ENCODE measurements at regions not wholly inside any gene's neighbourhood (a gene's known extent, or its start where the extent isn't known, plus 50 kb on each side); places are given as distances from the start of the nearest gene placed in this dataset.

GRCh38 chr20:22763257-22763906, 179.0 kb upstream of the FOXA2 start (continued):
- TF ChIP-seq, protein P1, sequence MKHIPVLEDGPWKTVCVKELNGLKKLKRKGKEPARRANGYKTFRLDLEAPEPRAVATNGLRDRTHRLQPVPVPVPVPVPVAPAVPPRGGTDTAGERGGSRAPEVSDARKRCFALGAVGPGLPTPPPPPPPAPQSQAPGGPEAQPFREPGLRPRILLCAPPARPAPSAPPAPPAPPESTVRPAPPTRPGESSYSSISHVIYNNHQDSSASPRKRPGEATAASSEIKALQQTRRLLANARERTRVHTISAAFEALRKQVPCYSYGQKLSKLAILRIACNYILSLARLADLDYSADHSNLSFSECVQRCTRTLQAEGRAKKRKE (CRISPR knock-in tag; IDR thresholded peaks at IDR 0.05; ENCODE audit: low read depth) = peak; percentile 53; the same call in 1 of the 2 replicates

GRCh38 chr20:22768266-22769178, 184.2 kb upstream of the FOXA2 start:
- H3K27ac ChIP-seq = peak overlapping the region; percentile 92 to 98
- TF ChIP-seq NFE2L2 (conservative IDR thresholded peaks at IDR 0.05; ENCODE audit: low read length) (no peak), MAFK (IDR thresholded peaks at IDR 0.05; ENCODE audit: partially characterized antibody) (peak; percentile 59), FOSL2 (IDR thresholded peaks at IDR 0.05) (peak; percentile 50; the same call in 1 of the 2 replicates), FOSL2 (CRISPR knock-in tag; IDR thresholded peaks at IDR 0.05) (peak; percentile 80), ZSCAN20 (CRISPR knock-in tag; IDR thresholded peaks at IDR 0.05) (no peak), RFX5 (IDR thresholded peaks at IDR 0.05) (no peak), HOXB5 (CRISPR knock-in tag; IDR thresholded peaks at IDR 0.05) (no peak), CHD4 (IDR thresholded peaks at IDR 0.05; ENCODE audit: borderline replicate concordance) (no peak), ZFP36 (IDR thresholded peaks at IDR 0.05; ENCODE audit: borderline replicate concordance, partially characterized antibody) (no peak), RAD21 (conservative IDR thresholded peaks at IDR 0.05 in 1 of 2, IDR thresholded peaks at IDR 0.05 in 1 of 2) (no peak; a peak in 1 of 5 replicates), HES2 (IDR thresholded peaks at IDR 0.05) (no peak), EHF (CRISPR knock-in tag; IDR thresholded peaks at IDR 0.05) (no peak), EP300 (IDR thresholded peaks at IDR 0.05) (peak; percentile 30 to 61; a peak in 2 of 5 replicates), POLR2AphosphoS2 (conservative IDR thresholded peaks at IDR 0.05; ENCODE audit: low read length) (no peak), ZNF302 (CRISPR knock-in tag; IDR thresholded peaks at IDR 0.05) (no peak), SMC3 (IDR thresholded peaks at IDR 0.05) (peak; percentile 28; the same call in 1 of the 3 replicates), ZC3H11A (IDR thresholded peaks at IDR 0.05) (no peak), BHLHE40 (IDR thresholded peaks at IDR 0.05; ENCODE audit: low read depth, low read length) (no peak), HOXA7 (CRISPR knock-in tag; IDR thresholded peaks at IDR 0.05) (no peak), JUNB (IDR thresholded peaks at IDR 0.05) (peak; percentile 83), KDM5A (IDR thresholded peaks at IDR 0.05) (no peak), MAX (IDR thresholded peaks at IDR 0.05) (no peak; the same call in none of the 2 replicates)
- TF ChIP-seq, protein P1 (CRISPR knock-in tag; IDR thresholded peaks at IDR 0.05; ENCODE audit: low read depth) = no peak
- TF ChIP-seq, protein P2, sequence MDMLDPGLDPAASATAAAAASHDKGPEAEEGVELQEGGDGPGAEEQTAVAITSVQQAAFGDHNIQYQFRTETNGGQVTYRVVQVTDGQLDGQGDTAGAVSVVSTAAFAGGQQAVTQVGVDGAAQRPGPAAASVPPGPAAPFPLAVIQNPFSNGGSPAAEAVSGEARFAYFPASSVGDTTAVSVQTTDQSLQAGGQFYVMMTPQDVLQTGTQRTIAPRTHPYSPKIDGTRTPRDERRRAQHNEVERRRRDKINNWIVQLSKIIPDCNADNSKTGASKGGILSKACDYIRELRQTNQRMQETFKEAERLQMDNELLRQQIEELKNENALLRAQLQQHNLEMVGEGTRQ (IDR thresholded peaks at IDR 0.05) = no peak
- TF ChIP-seq, protein P3, sequence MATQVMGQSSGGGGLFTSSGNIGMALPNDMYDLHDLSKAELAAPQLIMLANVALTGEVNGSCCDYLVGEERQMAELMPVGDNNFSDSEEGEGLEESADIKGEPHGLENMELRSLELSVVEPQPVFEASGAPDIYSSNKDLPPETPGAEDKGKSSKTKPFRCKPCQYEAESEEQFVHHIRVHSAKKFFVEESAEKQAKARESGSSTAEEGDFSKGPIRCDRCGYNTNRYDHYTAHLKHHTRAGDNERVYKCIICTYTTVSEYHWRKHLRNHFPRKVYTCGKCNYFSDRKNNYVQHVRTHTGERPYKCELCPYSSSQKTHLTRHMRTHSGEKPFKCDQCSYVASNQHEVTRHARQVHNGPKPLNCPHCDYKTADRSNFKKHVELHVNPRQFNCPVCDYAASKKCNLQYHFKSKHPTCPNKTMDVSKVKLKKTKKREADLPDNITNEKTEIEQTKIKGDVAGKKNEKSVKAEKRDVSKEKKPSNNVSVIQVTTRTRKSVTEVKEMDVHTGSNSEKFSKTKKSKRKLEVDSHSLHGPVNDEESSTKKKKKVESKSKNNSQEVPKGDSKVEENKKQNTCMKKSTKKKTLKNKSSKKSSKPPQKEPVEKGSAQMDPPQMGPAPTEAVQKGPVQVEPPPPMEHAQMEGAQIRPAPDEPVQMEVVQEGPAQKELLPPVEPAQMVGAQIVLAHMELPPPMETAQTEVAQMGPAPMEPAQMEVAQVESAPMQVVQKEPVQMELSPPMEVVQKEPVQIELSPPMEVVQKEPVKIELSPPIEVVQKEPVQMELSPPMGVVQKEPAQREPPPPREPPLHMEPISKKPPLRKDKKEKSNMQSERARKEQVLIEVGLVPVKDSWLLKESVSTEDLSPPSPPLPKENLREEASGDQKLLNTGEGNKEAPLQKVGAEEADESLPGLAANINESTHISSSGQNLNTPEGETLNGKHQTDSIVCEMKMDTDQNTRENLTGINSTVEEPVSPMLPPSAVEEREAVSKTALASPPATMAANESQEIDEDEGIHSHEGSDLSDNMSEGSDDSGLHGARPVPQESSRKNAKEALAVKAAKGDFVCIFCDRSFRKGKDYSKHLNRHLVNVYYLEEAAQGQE (IDR thresholded peaks at IDR 0.05) = no peak
- TF ChIP-seq, protein P4, sequence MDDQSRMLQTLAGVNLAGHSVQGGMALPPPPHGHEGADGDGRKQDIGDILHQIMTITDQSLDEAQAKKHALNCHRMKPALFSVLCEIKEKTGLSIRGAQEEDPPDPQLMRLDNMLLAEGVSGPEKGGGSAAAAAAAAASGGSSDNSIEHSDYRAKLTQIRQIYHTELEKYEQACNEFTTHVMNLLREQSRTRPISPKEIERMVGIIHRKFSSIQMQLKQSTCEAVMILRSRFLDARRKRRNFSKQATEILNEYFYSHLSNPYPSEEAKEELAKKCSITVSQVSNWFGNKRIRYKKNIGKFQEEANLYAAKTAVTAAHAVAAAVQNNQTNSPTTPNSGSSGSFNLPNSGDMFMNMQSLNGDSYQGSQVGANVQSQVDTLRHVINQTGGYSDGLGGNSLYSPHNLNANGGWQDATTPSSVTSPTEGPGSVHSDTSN (IDR thresholded peaks at IDR 0.05) = no peak
- TF ChIP-seq, protein P5, sequence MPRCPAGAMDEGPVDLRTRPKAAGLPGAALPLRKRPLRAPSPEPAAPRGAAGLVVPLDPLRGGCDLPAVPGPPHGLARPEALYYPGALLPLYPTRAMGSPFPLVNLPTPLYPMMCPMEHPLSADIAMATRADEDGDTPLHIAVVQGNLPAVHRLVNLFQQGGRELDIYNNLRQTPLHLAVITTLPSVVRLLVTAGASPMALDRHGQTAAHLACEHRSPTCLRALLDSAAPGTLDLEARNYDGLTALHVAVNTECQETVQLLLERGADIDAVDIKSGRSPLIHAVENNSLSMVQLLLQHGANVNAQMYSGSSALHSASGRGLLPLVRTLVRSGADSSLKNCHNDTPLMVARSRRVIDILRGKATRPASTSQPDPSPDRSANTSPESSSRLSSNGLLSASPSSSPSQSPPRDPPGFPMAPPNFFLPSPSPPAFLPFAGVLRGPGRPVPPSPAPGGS (IDR thresholded peaks at IDR 0.05) = peak; percentile 66; the same call in 1 of the 3 replicates

More at GRCh38 chr20:22768266-22769178, 184.2 kb upstream of the FOXA2 start:
- H3K4me1 ChIP-seq = peaks cover 61% of the 10 kb centered on the region
- ChIA-PET CTCF (interaction anchor here (0.7 to 7.9 kb wide), 13 partner anchors 10 to 582 kb away, joined by 3 to 51 read pairs (median 5); partner anchors contain the start of gene NXT1), POLR2A (interaction anchor here (0.6 to 0.9 kb wide), 4 partner anchors 9 to 83 kb away, joined by 3 read pairs; no protein-coding TSS in a partner anchor)
- H3K9me3 ChIP-seq = peaks cover 21% of the 10 kb centered on the region
- H3K4me3 ChIP-seq = no peak overlapping the region
- DNase-seq (ENCODE audit: low read depth in 1 of 2, low spot score in 1 of 2) (peak in 1 of 2 experiments; percentile 76), FAIRE-seq (peak; percentile 88), ATAC-seq (peak; percentile 63 to 77; a peak in 5 of 6 replicates)
- WGBS (ENCODE audit: missing lambda C conversion rate) = 54% methylated on average over 11 of the region's 11 CpGs
- H3K4me2 ChIP-seq = peak overlapping the region; percentile 59
